Peyer's patch (tissue), 4 donors: ENCODE measurements at regions not wholly inside any gene's neighbourhood (a gene's known extent, or its start where the extent isn't known, plus 50 kb on each side); places are given as distances from the start of the nearest gene placed in this dataset.

Experiments
- CTCF ChIP-seq, 6 experiments: fragments of 450-650 bp in 4 of 6; fragments of 200-600 bp in 2 of 6; sonication (generic) in 1 of 6; IDR thresholded peaks; one replicate each; pipeline ENCODE4 v1.5.1; 2017 to 2019; ENCODE audit warnings: antibody characterized with exemption in 6 of 6, mild to moderate bottlenecking in 3 of 6, moderate library complexity in 1 of 6
- POLR2A ChIP-seq, 2 donors: fragments of 450-650 bp; IDR thresholded peaks; one replicate each; pipeline ENCODE4 v1.5.1; 2017; ENCODE audit warnings: antibody characterized with exemption in 2 of 2, mild to moderate bottlenecking in 2 of 2, moderate library complexity in 2 of 2

DNA sequence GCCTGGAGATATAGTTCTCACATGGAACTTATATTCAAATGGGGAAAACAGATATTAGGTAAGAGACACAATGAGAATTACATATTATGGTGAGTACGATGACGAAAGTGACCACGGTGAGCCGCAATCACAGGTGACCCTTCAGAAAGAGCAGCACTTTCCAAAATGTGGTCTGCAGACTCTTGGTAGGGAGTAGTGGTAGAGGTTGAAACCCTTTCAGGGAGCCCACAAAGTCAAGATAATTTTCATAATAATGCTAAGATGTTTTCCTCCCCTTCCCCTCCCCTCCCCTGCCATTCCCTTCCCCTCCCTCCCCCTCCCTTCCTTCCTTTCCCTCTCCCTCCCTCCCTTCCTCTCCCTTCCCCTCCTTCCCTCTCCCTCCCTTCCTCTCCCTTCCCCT, 83.5 kb upstream of the AKT3 start:
- no peak for TF ChIP-seq CTCF (IDR thresholded peaks at IDR 0.05)
- TF ChIP-seq POLR2A (IDR thresholded peaks at IDR 0.05): no peak
